HCT116 (cell line): ENCODE measurements at regions not wholly inside any gene's neighbourhood (a gene's known extent, or its start where the extent isn't known, plus 50 kb on each side); places are given as distances from the start of the nearest gene placed in this dataset.

Experiments
- ATAC-seq: fragments of 200-7000 bp; cut with Tn5 transposase; 2 replicates; pipeline ENCODE4 v1.9.1; 2020; ENCODE audit warnings: mild to moderate bottlenecking, moderate library complexity
- BruUV-seq: library from RNA; stranded (reverse); fragments of 400-500 nt; replicated peaks from 2 replicates; lab custom pipeline; 2021; lab: Mats Ljungman, UMichigan
- CTCF ChIA-PET: fragments of 300-600 bp; sonication (Branson Sonifier 250); formaldehyde crosslinking; loops from one replicate; lab custom pipeline; 2021; ENCODE audit warnings: antibody characterized with exemption; lab: Charles Lee
- POLR2A ChIA-PET: fragments of 300-600, 350-600 bp; sonication (Branson Sonifier 250); formaldehyde crosslinking; loops from one replicate; lab custom pipeline; 2021; ENCODE audit warnings: antibody characterized with exemption; lab: Charles Lee
- RAD21 ChIA-PET, 2 experiments: fragments of 300-600 bp; sonication (Branson Sonifier 250); formaldehyde crosslinking; loops; one replicate each; lab custom pipeline; 2023; ENCODE audit warnings: low total read pairs in 2 of 2; ENCODE audit not compliant: uncharacterized antibody in 2 of 2, unreplicated experiment in 2 of 2, low non-redundant PET in 1 of 2; lab: Charles Lee
- DNase-seq: peaks from one replicate; pipeline ENCODE4 v3.0.0-alpha.2; 2010; ENCODE audit warnings: low read depth, low spot score
- H2AFZ ChIP-seq: fragments of 200-600 bp; shearing (Covaris generic), sonication (generic); 2 replicates; pipeline ENCODE4 v1.6.1; 2017; ENCODE audit warnings: low read depth, mixed run types, mixed read lengths, antibody characterized with exemption, low read length; ENCODE audit not compliant: poor library complexity, severe bottlenecking
- H3K27ac ChIP-seq: 2 replicates; pipeline ENCODE4 v1.5.1; 2012; ENCODE audit warnings: low read depth, low read length
- H3K27me3 ChIP-seq: fragments of 200-600 bp; sonication (generic); 2 replicates; pipeline ENCODE4 v1.6.1; 2016; ENCODE audit warnings: mixed run types, low read length, mixed read lengths; ENCODE audit not compliant: insufficient read depth
- H3K36me3 ChIP-seq, 2 experiments: fragments of 200-500 bp in 1 of 2; fragments of 200-600 bp in 1 of 2; sonication (Bioruptor generic) in 1 of 2; sonication (generic) in 1 of 2; 2 replicates each; pipeline versions ENCODE4 v1.5.1 to v1.6.1; 2014 to 2016; ENCODE audit warnings: low read length in 2 of 2, inconsistent platforms in 1 of 2, mixed read lengths in 1 of 2, mixed run types in 1 of 2; ENCODE audit not compliant: insufficient read depth in 2 of 2, control insufficient read depth in 1 of 2
- H3K4me1 ChIP-seq, 2 experiments: fragments of 200-600 bp in 1 of 2; sonication (generic) in 1 of 2; 2 replicates each; pipeline versions ENCODE4 v1.5.1 to v1.6.1; 2012 to 2017; ENCODE audit warnings: low read length in 2 of 2, inconsistent platforms in 1 of 2, mild to moderate bottlenecking in 1 of 2, mixed read lengths in 1 of 2, mixed run types in 1 of 2, moderate library complexity in 1 of 2; ENCODE audit not compliant: insufficient read depth in 2 of 2, control insufficient read depth in 1 of 2
- H3K4me2 ChIP-seq: fragments of 200-600 bp; sonication (generic); 2 replicates; pipeline ENCODE4 v1.6.1; 2017; ENCODE audit warnings: mixed run types, low read length, mixed read lengths
- H3K4me3 ChIP-seq, 2 experiments: fragments of 200-600 bp in 1 of 2; sonication (generic) in 1 of 2; replicated peaks in 1 of 2; 2 replicates each; pipeline ENCODE4 v1.5.1; 2011 to 2016; ENCODE audit warnings: low read length in 2 of 2, control low read depth in 1 of 2, low read depth in 1 of 2, mild to moderate bottlenecking in 1 of 2, mixed read lengths in 1 of 2, mixed run types in 1 of 2
- H3K79me2 ChIP-seq: fragments of 200-600 bp; sonication (generic); 2 replicates; pipeline ENCODE4 v1.6.1; 2017; ENCODE audit warnings: mild to moderate bottlenecking, mixed run types, low read length, moderate library complexity, mixed read lengths; ENCODE audit not compliant: insufficient read depth
- H3K9ac ChIP-seq: fragments of 200-600 bp; sonication (generic); 2 replicates; pipeline ENCODE4 v1.6.1; 2016; ENCODE audit warnings: low read length, mixed read lengths
- H3K9me2 ChIP-seq: fragments of 200-600 bp; sonication (generic), shearing (Covaris generic); 2 replicates; pipeline ENCODE4 v1.6.1; 2017; ENCODE audit warnings: mixed run types, mild to moderate bottlenecking, moderate library complexity; ENCODE audit not compliant: insufficient read depth
- H3K9me3 ChIP-seq, 2 experiments: fragments of 200-500 bp in 1 of 2; fragments of 200-600 bp in 1 of 2; sonication (Bioruptor generic) in 1 of 2; sonication (generic) in 1 of 2; 2 replicates each; pipeline ENCODE4 v1.6.1; 2014 to 2017; ENCODE audit warnings: low read length in 2 of 2, mixed read lengths in 2 of 2, inconsistent platforms in 1 of 2, low read depth in 1 of 2, mild to moderate bottlenecking in 1 of 2, mixed run types in 1 of 2, moderate library complexity in 1 of 2; ENCODE audit not compliant: control insufficient read depth in 1 of 2, insufficient read depth in 1 of 2
- H4K20me1 ChIP-seq: fragments of 200-600 bp; sonication (generic), shearing (Covaris generic); 2 replicates; pipeline ENCODE4 v1.6.1; 2017; ENCODE audit warnings: mixed run types, mild to moderate bottlenecking, moderate library complexity; ENCODE audit not compliant: insufficient read depth
- ATF3 ChIP-seq: IDR thresholded peaks from 2 replicates; pipeline ENCODE4 v1.6.1; 2012
- CBX3 ChIP-seq: IDR thresholded peaks from 2 replicates; pipeline ENCODE4 v1.6.1; 2012; ENCODE audit warnings: low read depth
- CTCF ChIP-seq, 3 experiments: fragments of 200-600 bp in 1 of 3; sonication (generic) in 1 of 3; IDR thresholded peaks in 2 of 3; conservative IDR thresholded peaks in 1 of 3; 2 replicates each; pipeline ENCODE4 v1.5.1; 2012 to 2017; ENCODE audit warnings: low read depth in 2 of 3, low read length in 2 of 3, antibody characterized with exemption in 1 of 3, borderline replicate concordance in 1 of 3, control low read depth in 1 of 3, mild to moderate bottlenecking in 1 of 3, mixed read lengths in 1 of 3, mixed run types in 1 of 3, moderate library complexity in 1 of 3; ENCODE audit not compliant: insufficient read depth in 1 of 3
- EZH2phosphoT487 ChIP-seq: fragments of 200-600 bp; IDR thresholded peaks from 2 replicates; pipeline ENCODE4 v1.6.1; 2018; ENCODE audit warnings: antibody characterized with exemption, borderline replicate concordance
- JUND ChIP-seq: IDR thresholded peaks from 2 replicates; pipeline ENCODE4 v1.6.1; 2012
- POLR2A ChIP-seq: IDR thresholded peaks from 2 replicates; pipeline ENCODE4 v1.7.0; 2011; ENCODE audit warnings: borderline replicate concordance; ENCODE audit not compliant: insufficient read depth, insufficient read length; ENCODE audit errors: extremely low read depth
- RAD21 ChIP-seq: IDR thresholded peaks from 2 replicates; pipeline ENCODE4 v1.6.1; 2012; ENCODE audit warnings: low read depth, mild to moderate bottlenecking
- REST ChIP-seq: IDR thresholded peaks from 2 replicates; pipeline ENCODE4 v1.6.1; 2012; ENCODE audit warnings: low read depth
- SIN3A ChIP-seq: IDR thresholded peaks from 2 replicates; pipeline ENCODE4 v1.6.1; 2012; ENCODE audit warnings: low read depth
- SP1 ChIP-seq: IDR thresholded peaks from 2 replicates; pipeline ENCODE4 v1.6.1; 2012; ENCODE audit warnings: low read depth
- SRF ChIP-seq: IDR thresholded peaks from 2 replicates; pipeline ENCODE4 v1.6.1; 2012; ENCODE audit warnings: low read depth
- YY1 ChIP-seq: IDR thresholded peaks from 2 replicates; pipeline ENCODE4 v1.6.1; 2011; ENCODE audit warnings: low read length, low read depth, moderate library complexity, mild to moderate bottlenecking; ENCODE audit not compliant: insufficient replicate concordance; ENCODE audit errors: extremely low read depth
- ZBTB33 ChIP-seq: IDR thresholded peaks from 2 replicates; pipeline ENCODE4 v1.6.1; 2011; ENCODE audit warnings: mild to moderate bottlenecking, low read length, moderate library complexity; ENCODE audit not compliant: insufficient replicate concordance; ENCODE audit errors: extremely low read depth
- ZFX ChIP-seq: fragments of 450-650 bp; IDR thresholded peaks from 2 replicates; pipeline ENCODE4 v1.6.1; 2017
- ZNF274 ChIP-seq: fragments of 200-500 bp; sonication (Bioruptor generic); IDR thresholded peaks from 2 replicates; pipeline ENCODE4 v1.6.1; 2014; ENCODE audit warnings: mild to moderate bottlenecking, low read depth, low read length, inconsistent platforms
- intact Hi-C: fragments of 100-400 bp; cut with micrococcal nuclease; formaldehyde crosslinking; loops from 2 replicates; pipeline ENCODE4 v1.10.0; 2022

- TF ChIP-seq EZH2phosphoT487 (no peak), YY1 (no peak), ZNF274 (no peak), ATF3 (no peak), SP1 (no peak), SIN3A (no peak), CBX3 (no peak), RAD21 (no peak), ZFX (no peak), REST (no peak), POLR2A (no peak), CTCF (IDR thresholded peaks at IDR 0.05 in 2 of 3, conservative IDR thresholded peaks at IDR 0.05 in 1 of 3; ENCODE audit: borderline replicate concordance in 1 of 3, insufficient read depth in 1 of 3, low read depth in 2 of 3, low read length in 2 of 3) (no peak), JUND (no peak), ZBTB33 (no peak), SRF (no peak)
- ATAC-seq = no peak
- no peak overlapping the region for H3K4me2 ChIP-seq
- intact Hi-C loops = no loop called here
- DNase-seq = no peak
- no peak overlapping the region for H3K27ac ChIP-seq
- no peaks in the 10 kb centered on the region for H3K27me3 ChIP-seq
- H3K79me2 ChIP-seq = no peaks in the 10 kb centered on the region
- ChIA-PET RAD21 (no interaction called here), CTCF (no interaction called here), POLR2A (no interaction called here)
- H3K9me2 ChIP-seq = no peaks in the 10 kb centered on the region
- no peak overlapping the region for H2AFZ ChIP-seq
- BruUV-seq = no TSS peak
- no peak overlapping the region for H3K4me3 ChIP-seq
- no peaks in the 10 kb centered on the region for H3K36me3 ChIP-seq
- no peak overlapping the region for H3K9ac ChIP-seq
- H4K20me1 ChIP-seq = no peaks in the 10 kb centered on the region
- no peaks in the 10 kb centered on the region for H3K9me3 ChIP-seq
- H3K4me1 ChIP-seq = no peaks in the 10 kb centered on the region
These were observed 161.2 kb upstream of the GNAI1 start for GRCh38 chr7:79973455-79973854.
